Epithelial cell of esophagus (primary cell): ENCODE measurements at regions not wholly inside any gene's neighbourhood (a gene's known extent, or its start where the extent isn't known, plus 50 kb on each side); places are given as distances from the start of the nearest gene placed in this dataset.
"Not testable (repeated sequence)": the region's sequence is repeated elsewhere in the genome, so short reads cannot be mapped to it uniquely, and the experiment has no call there.

Experiments used
- DNase-seq: peaks from one replicate; pipeline ENCODE4 v3.0.0; 2010; ENCODE audit warnings: low read depth
- H3K4me3 ChIP-seq: 2 replicates; pipeline ENCODE4 v1.5.1; 2011; ENCODE audit warnings: mild to moderate bottlenecking, low read length, control low read depth
- TF ChIP-seq, protein P1 (sequence below): IDR thresholded peaks from 2 replicates; pipeline ENCODE4 v1.5.1; 2011; ENCODE audit warnings: low read depth, mild to moderate bottlenecking, low read length, control low read depth, inconsistent platforms; ENCODE audit not compliant: insufficient read depth; ENCODE audit errors: missing control alignments

DNA sequence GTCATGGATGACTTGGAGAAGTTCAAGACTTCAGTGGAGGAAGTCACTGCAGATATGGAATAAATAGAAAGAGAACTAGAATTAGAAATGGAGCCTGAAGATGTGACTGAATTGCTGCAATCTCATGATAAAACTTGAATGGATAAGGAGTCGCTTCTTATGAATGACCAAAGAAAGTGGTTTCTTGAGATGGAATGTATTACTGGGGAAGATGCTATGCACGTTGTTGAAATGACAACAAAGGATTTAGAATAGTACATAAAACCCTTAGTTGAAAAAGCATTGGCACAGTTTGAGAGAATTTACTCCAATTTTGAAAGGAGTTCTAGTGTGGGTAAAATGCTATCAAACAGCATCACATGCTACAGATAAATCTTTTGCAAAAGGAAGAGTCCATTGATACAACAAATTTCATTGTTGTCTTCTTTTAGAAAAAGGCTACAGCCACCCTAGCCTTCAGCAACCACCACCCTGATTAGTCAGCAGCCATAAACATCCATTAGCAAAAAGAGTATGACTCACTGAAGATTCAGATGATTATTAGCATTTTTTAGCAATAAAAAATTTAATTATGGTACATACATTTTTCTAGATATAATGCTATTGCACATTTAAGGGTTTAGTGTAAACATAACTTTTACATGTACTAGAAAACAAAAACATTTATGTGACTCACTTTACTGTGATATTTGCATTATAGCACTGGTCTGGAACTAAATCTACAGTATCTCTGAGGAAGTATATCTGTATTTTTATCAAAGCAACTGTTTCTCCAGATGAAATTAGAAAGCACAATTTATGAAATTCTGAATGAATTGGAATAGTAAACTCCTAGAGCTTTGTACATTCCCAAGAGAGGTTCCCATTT, 110.5 kb upstream of the TACR1 start:
- TF ChIP-seq, protein P1, sequence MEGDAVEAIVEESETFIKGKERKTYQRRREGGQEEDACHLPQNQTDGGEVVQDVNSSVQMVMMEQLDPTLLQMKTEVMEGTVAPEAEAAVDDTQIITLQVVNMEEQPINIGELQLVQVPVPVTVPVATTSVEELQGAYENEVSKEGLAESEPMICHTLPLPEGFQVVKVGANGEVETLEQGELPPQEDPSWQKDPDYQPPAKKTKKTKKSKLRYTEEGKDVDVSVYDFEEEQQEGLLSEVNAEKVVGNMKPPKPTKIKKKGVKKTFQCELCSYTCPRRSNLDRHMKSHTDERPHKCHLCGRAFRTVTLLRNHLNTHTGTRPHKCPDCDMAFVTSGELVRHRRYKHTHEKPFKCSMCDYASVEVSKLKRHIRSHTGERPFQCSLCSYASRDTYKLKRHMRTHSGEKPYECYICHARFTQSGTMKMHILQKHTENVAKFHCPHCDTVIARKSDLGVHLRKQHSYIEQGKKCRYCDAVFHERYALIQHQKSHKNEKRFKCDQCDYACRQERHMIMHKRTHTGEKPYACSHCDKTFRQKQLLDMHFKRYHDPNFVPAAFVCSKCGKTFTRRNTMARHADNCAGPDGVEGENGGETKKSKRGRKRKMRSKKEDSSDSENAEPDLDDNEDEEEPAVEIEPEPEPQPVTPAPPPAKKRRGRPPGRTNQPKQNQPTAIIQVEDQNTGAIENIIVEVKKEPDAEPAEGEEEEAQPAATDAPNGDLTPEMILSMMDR: no peak
- peak; percentile 47 for DNase-seq
- no peak overlapping the region for H3K4me3 ChIP-seq

DNA sequence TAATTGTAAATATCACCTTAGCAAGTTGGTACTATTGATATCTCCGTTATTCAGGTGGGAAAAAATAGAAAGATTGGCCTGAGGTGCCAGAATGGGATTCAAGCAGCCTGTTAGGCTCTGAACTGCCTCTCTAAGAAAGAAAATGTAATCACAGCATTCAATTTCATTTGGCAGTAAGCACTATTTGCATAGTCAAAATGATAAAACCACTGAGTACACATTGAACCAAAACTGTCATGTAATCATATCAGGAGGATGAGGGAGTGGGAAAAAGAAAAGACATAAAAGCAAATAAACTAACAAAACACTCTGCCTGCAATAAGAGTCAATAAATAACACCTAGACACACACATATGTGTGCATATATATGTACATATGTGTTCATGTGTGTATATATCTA, 103.9 kb upstream of the TACR1 start:
- no peak overlapping the region for H3K4me3 ChIP-seq
- TF ChIP-seq, protein P1: no peak
- no peak for DNase-seq

DNA sequence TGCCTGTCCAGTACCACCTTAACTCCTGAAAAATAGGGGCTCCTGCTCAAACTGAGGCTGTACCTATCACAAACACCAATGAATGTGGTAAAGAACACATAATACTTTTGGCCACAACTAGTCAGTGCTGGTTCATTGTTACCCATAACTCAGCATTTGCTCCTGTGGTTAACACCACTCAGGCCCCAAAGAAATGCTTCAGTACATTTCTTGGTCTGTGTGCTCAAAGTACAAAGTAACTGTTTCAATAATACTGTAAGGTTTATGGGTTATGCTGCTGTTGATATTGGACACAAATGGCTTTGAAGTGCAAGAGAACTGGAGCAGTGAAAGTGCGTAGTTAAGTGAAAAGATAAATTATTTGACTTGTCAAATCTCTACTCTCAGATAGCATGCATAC, 95.0 kb upstream of the TACR1 start:
- DNase-seq: no peak
- TF ChIP-seq, protein P1: no peak
- H3K4me3 ChIP-seq: no peak overlapping the region

DNA sequence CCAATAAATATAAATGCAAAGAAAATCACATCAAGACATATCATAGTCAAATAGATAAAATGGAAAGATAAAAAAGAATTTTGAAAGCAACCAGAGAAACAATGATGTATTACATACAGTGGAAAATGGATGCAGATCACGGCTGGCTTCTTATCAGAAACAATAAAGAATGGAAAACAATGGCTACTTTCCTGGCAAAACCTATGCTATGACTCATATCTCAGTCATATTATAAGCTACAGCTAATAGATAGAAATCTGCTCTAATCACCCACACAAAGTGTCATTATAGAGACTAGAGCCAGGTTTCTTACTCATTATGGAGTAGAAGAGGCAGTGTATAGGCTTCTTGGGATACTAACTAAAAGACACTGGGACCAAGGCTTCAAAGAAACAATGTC, 93.5 kb upstream of the TACR1 start:
- H3K4me3 ChIP-seq: no peak overlapping the region
- DNase-seq: peak; percentile 79
- TF ChIP-seq, protein P1: no peak

DNA sequence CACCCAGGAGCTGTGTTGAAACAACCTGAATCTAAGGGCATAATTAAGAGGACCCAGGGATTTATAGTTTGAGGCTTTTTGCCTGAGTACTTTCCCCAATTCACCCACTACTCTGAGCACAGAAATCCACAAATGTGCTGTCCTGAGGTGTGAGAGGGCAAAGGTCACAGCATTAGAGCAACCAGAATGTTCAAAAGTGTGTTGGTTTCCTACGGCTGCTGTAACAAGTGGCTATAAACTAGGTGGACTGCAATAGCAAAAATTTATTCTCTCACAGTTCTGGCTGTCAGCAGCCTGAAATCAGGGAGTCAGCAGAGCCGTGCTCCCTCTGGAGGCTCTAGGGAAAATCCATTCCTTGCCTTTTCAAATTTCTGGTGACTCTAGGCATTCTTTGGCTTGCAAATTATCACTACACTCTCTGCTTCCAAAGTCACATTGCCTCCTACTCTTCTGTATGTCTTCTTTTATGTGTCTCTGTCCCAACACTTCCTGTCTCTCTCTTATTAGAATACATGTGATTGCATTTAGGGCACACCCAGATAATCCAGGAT, 91.4 kb upstream of the TACR1 start:
- no peak for DNase-seq
- TF ChIP-seq, protein P1: peak; percentile 38
- no peak overlapping the region for H3K4me3 ChIP-seq

DNA sequence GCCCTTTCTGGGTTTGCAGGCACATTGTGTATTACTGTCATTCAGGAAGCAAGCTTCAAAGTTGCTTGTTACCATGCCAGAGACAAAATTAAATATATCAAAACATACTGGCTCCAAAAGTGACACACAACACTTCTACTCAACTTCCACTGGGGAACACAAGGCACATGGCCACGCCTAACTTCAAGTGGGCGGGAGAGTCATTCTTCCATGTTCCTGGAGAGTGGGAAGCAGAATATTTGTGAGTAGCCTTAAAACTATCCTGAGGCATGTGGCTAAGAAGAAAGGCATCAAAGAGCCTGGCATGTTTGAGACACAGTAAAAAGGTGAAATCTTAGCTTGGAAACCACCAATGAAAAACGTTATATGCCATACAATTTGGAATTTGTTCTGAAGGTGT, 90.5 kb upstream of the TACR1 start:
- peak; percentile 27 for DNase-seq
- H3K4me3 ChIP-seq: no peak overlapping the region
- TF ChIP-seq, protein P1: no peak

DNA sequence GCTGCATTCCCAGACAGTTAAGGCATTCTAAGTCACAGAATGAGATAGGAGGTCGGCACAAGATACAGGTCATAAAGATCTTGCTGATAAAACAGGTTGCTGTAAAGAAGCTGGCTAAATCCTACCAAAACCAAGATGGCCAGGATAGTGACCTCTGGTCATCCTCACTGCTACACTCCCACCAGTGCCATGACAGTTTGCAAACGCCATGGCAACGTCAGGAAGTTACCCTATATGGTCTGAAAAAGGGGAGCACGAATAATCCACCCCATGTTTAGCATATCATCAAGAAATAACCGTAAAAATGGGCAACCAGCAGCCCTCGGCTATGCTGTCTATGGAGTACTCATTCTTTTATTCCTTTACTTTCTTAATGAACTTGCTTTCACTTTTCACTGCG, 89.9 kb upstream of the TACR1 start:
- DNase-seq, H3K4me3 ChIP-seq: not testable (repeated sequence)
